NCI-H524 (cell line): ENCODE measurements at regions not wholly inside any gene's neighbourhood (a gene's known extent, or its start where the extent isn't known, plus 50 kb on each side); places are given as distances from the start of the nearest gene placed in this dataset.

ENCODE experiments used
- DNase-seq, 2 experiments: peaks; one replicate each; lab custom pipeline; 2025; lab: John Stamatoyannopoulos, UW

DNA sequence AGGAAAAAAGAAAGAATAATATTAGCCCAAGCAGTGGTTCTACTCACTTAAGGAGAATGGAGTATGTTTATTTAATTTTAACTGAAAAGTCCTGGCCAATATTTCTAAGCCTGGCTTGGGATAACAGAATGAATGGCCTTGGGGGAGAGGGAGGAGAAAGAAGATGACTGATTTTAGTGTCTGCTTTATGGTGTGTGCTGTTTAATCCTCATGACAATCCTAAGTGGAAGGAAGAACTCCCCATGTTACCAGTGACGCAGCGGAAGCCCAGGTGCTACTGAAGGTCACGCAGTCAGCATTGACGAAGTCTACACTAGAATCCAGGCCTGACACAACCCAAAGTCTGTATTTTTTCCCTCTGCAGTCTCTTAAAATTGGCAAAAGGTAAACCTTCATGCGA lies 50.5 kb downstream of the PALM2AKAP2 start:
- no peak for DNase-seq

- no peak for DNase-seq
These were observed 52.1 kb downstream of the PALM2AKAP2 start for GRCh38 chr9:109831998-109832658.

DNA sequence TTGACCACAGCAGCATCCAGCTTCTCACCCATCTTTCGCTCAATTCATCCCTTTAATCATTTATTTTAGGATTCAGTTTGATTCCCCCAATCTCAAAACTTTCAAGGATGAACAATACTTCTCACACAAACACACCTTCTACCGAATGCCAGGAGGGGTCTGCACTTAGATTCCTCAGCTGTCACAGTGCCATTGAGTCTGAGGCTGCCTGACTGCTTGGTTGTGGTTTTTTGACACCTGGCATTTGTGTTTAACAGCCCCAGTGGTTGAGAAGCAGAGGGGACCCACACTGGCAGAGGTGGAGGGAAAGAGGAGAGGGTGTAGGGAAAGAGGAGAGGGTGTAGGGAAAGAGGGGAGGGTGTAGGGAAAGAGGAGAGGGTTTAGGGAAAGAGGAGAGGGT lies 54.9 kb downstream of the PALM2AKAP2 start:
- no peak for DNase-seq

DNA sequence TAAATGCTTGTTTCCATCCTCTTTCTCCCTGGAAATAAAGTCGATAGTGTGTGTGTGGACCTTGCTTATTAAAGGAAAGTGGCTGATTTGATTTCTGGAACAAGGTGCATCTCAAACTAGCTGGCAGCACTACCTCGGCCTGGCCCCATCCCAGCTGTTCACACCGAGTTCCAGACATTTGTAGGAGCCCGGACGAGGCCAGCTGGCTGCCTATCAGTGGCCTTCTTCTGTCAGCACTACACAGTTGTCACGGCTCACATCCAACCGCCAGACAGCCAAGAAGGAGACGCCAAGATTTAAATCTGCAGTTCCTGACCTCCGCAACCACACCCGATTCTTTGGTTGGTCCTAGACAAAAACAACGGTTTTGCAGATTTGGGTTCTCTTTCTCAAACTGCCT lies 63.6 kb downstream of the PALM2AKAP2 start:
- peak; percentile 64 to 89 for DNase-seq

DNA sequence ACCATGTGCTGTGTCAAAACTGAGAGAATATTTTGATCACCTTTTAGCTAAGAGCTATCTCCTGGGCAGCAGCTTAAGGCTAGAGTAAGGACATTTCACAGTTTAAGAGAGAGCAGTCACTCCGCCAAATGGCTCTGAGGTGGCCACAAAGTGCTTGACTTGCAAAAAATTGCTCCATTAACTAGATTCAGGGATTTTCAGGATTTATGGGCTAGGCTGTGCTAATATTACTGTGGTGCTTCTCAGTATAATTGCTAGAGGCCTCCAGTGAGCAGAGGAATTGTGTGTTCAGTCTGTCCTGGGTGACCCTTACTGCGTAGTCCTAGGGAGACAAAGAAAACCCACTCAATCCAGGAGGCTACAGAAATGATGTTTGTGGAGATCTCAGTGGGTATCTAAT lies 65.2 kb downstream of the PALM2AKAP2 start:
- DNase-seq = no peak

DNA sequence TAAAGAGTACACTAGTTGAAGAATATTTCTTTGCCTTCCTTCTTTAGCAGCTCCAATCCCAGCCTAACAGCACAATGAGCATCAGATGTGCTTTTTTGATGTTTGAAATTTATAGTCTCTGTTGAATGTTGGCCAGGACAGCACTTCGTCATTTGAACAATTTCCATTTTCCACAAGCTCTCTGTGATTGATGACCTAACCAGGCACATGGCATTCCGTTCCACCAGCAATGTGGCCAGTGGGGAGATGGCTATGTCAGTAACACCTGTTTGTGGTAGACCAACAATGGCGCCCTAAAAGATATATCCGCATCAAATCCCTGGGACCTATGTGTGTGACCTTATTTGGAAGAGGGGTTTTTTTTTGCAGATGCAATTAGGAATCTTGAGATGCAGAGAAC lies 66.8 kb downstream of the PALM2AKAP2 start:
- DNase-seq = no peak

DNA sequence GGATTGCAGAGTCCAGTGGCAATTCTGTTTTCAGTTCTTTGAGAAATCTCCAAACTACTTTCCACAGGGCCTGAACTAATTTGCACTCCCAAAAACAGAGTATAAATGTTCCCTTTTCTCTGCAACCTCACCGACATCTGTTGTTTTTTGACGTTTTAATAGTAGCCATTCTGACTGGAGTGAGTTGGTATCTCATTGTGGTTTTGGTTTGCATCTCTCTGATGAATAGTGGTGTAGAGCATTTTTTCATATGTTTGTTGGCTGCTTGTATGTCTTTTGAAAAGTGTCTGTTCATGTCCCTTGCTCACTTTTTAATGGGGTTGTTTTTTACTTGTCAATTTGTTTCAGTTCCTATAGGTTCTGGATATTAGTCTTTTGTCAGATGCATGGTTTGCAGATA lies 72.6 kb downstream of the PALM2AKAP2 start:
- DNase-seq = no peak

DNA sequence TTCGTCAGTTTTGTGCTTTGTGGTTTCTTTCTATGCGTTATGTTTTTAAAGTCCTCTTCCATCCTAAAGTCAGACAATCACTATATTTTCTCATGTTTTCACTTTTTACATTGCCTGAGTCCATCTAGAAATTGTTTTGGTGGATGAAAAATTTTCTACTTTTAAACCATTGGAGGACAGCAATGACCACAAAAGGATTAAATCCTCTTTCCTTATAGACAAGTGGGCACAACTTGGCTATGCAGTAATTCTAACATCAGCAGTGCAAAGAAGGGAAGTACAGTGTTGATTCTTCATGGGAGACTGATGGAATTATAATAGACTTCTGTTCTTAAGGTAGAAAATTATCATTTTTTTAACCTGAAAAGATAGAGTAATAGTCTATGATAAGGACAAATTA lies 75.5 kb downstream of the PALM2AKAP2 start:
- no peak for DNase-seq

- no peak for DNase-seq
These were observed 76.8 kb downstream of the PALM2AKAP2 start for GRCh38 chr9:109856785-109857184.

- DNase-seq = no peak
These were observed 77.3 kb downstream of the PALM2AKAP2 start for GRCh38 chr9:109857336-109857735.

- DNase-seq = no peak
These were observed 79.4 kb downstream of the PALM2AKAP2 start for GRCh38 chr9:109859447-109859846.

DNA sequence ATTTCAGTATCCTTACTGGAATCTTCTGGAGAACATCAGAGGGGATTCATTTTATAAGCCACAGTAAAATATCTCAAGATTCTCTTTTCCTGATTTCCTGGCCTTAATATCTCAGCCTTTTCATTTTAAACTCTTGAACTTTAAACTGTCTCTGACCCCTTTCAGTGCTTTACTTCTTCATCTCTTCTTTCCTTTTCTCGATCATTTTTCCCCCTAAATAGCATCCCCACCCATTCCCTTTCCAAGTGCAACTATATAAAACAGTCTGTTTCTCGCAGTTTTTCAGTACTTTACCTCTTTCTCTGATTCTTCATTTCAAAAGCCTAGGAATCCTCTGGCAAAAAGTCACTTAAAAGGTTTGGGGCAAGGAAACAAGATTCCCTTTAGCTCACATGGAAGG lies 80.5 kb downstream of the PALM2AKAP2 start:
- no peak for DNase-seq

- DNase-seq = no peak
These were observed 81.5 kb downstream of the PALM2AKAP2 start for GRCh38 chr9:109861499-109861898.

- no peak for DNase-seq
These were observed 81.9 kb downstream of the PALM2AKAP2 start for GRCh38 chr9:109861918-109862317.

DNA sequence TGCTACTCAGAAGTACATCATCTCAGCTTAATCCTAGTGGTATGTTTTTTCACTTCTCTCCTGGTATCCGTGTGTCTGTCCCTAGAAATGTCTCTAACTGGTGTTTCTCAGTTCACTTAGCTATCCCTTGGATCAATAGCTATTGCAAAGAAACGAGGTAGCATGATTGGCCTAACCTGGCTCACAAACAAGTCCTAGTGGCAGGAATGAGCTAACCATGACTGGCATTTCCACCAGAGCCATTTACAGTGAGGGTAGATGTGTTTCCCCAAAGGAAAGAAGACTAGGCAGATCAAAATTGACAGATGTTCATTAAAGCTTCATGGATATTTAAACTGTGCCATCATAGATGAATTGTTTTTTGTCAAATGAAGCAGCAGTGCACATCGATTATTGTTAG lies 82.5 kb downstream of the PALM2AKAP2 start:
- no peak for DNase-seq

DNA sequence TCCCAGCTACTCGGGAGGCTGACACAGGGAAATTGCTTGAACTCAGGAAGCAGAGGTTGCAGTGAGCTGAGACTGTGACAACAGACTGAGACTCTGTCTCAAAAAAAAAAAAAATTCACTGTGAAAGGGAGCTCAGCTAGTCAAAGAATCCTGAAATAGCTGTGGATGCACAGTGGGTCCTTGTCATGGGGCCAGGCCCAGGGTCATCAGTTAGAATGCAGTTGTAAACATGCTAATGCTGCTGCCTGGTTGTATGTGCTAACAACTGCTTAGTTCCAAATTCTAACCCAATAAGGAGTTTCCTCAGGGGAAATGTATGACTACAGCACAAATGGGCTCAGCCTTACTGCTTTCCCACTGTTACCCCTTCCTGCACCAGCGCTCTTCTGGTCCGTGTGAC lies 84.0 kb downstream of the PALM2AKAP2 start:
- no peak for DNase-seq

DNA sequence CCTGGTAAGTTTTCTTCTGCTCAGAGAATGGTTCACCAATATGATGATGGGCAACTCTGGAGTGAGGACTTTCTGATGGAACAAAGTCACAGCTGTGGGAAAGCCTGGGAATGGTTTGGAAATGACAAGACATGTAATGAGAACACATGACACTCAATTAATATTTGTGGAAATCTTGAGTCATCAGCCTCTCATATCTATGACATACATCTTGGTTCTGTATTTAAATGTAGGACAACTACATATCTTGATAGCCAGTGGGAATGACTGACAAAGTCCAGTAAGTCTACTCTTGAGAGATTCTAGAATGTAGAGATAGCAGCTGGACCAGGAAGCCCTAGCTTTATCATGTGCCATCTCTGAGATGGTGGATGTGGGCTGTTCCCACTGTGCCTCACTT lies 85.5 kb downstream of the PALM2AKAP2 start:
- DNase-seq = no peak

DNA sequence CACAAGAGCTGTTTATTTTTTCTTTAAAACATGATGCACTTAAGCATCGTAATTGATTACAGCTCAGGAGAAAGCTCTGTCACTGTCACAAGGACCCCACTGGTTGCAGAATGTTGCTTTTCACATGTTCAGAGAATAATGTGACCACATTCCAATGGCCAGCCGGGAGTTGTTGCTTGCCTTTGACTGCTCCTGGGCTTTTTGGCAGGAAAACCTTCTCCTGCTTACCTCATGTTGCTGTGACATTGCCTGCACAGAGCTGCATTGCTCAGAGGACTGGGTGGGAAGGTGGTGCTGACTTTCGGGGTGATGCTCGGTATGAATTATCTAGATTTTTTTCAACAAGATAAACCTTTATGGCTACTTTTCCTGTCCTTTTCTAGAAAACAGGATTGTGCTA lies 88.2 kb downstream of the PALM2AKAP2 start:
- DNase-seq = no peak

DNA sequence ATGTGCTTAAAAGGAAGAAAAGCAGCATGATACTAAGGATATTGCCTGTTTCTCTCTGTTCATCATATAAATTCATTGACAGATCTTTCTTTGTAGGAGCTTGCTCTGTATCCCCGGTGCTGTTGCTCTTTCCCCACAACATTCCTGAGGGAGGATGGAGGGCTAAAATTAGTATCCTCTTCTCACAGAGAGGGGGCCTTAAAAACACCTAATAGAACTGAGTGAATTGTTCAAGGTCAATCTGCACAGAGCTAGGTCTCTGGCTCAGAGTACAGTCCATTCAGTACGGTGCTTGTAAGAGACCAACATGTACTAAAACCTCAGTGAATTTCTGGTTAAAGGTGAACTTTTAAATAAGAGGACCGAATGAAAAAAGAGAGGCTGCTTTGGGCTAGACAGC lies 88.7 kb downstream of the PALM2AKAP2 start:
- DNase-seq = no peak

- DNase-seq = no peak
These were observed 90.4 kb downstream of the PALM2AKAP2 start for GRCh38 chr9:109870365-109870764.

- no peak for DNase-seq
These were observed 92.9 kb downstream of the PALM2AKAP2 start for GRCh38 chr9:109872901-109873300.

GRCh38 chr9:109875495-109876129 lies 95.6 kb downstream of the PALM2AKAP2 start:
- DNase-seq = no peak

- peak in 1 of 2 experiments; percentile 29 for DNase-seq
These were observed 100.5 kb downstream of the PALM2AKAP2 start for GRCh38 chr9:109880276-109881169.
